Brain microvascular endothelial cell (primary cell): ENCODE measurements at regions not wholly inside any gene's neighbourhood (a gene's known extent, or its start where the extent isn't known, plus 50 kb on each side); places are given as distances from the start of the nearest gene placed in this dataset.

Experiments used
- DNase-seq: peaks from one replicate; pipeline ENCODE4 v3.0.0-alpha.2; 2020
- H3K27ac ChIP-seq: fragments of 250-450 bp; sonication (Bioruptor Pico); 2 replicates; pipeline ENCODE4 v1.5.1; 2020; ENCODE audit warnings: mild to moderate bottlenecking, moderate library complexity
- H3K27me3 ChIP-seq: fragments of 250-450 bp; sonication (Bioruptor Pico); replicated peaks from 2 replicates; pipeline ENCODE4 v1.5.1; 2020; ENCODE audit warnings: mild to moderate bottlenecking
- H3K36me3 ChIP-seq: fragments of 250-450 bp; sonication (Bioruptor Pico); replicated peaks from 2 replicates; pipeline ENCODE4 v1.5.1; 2020; ENCODE audit warnings: mild to moderate bottlenecking
- H3K4me3 ChIP-seq: 2 replicates; pipeline ENCODE4 v1.5.1; 2011; ENCODE audit warnings: low read depth, mild to moderate bottlenecking, control low read depth, low read length, moderate library complexity
- in situ Hi-C: cut with HindIII; loops from 2 replicates; pipeline ENCODE4 v1.10.0; 2017; ENCODE audit warnings: low sequenced_read_pairs, low pct_ligation_motif_present
- TF ChIP-seq, protein P1 (sequence below): IDR thresholded peaks from 2 replicates; pipeline ENCODE4 v1.5.1; 2011; ENCODE audit warnings: low read depth, mild to moderate bottlenecking, moderate library complexity, low read length, control low read depth, inconsistent platforms; ENCODE audit errors: missing control alignments

- Histone ChIP-seq H3K27ac (no peak overlapping the region), H3K36me3 (no peaks in the 10 kb centered on the region), H3K4me3 (no peak overlapping the region), H3K27me3 (no peaks in the 10 kb centered on the region)
- TF ChIP-seq, protein P1, sequence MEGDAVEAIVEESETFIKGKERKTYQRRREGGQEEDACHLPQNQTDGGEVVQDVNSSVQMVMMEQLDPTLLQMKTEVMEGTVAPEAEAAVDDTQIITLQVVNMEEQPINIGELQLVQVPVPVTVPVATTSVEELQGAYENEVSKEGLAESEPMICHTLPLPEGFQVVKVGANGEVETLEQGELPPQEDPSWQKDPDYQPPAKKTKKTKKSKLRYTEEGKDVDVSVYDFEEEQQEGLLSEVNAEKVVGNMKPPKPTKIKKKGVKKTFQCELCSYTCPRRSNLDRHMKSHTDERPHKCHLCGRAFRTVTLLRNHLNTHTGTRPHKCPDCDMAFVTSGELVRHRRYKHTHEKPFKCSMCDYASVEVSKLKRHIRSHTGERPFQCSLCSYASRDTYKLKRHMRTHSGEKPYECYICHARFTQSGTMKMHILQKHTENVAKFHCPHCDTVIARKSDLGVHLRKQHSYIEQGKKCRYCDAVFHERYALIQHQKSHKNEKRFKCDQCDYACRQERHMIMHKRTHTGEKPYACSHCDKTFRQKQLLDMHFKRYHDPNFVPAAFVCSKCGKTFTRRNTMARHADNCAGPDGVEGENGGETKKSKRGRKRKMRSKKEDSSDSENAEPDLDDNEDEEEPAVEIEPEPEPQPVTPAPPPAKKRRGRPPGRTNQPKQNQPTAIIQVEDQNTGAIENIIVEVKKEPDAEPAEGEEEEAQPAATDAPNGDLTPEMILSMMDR: no peak
- no peak for DNase-seq
- in situ Hi-C loops: no loop called here
Measured at GRCh38 chr13:76414320-76414719, 471.9 kb downstream of the KCTD12 start.

DNA sequence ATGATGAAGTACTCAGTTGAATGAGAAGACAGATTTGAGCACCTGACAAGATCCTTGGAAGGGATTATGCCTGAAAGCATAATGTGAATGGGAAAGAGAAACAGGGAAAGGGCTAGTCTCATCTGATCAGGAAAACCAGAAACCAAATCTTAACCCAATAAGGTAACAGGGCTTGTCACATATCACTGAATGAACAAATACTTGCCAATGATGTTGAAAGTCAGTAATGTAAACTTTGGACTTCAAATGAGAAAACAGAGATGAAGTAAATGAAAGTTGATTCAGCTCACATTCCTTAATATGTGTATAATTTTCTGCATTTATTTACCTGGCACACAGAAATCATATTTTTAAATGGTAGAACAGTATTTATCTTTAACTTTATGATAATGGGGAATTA, 480.0 kb downstream of the KCTD12 start:
- Histone ChIP-seq H3K27me3 (no peaks in the 10 kb centered on the region), H3K36me3 (no peaks in the 10 kb centered on the region), H3K4me3 (no peak overlapping the region), H3K27ac (no peak overlapping the region)
- in situ Hi-C loops: no loop called here
- no peak for DNase-seq
- TF ChIP-seq, protein P1: no peak

GRCh38 chr13:76398425-76398824, 487.8 kb downstream of the KCTD12 start:
- DNase-seq: peak; percentile 25
- no peaks in the 10 kb centered on the region for H3K27me3 ChIP-seq
- H3K36me3 ChIP-seq: no peaks in the 10 kb centered on the region
- H3K4me3 ChIP-seq: no peak overlapping the region
- TF ChIP-seq, protein P1: no peak
- no peak overlapping the region for H3K27ac ChIP-seq
- in situ Hi-C loops: no loop called here

GRCh38 chr13:76397413-76397812, 488.8 kb downstream of the KCTD12 start:
- no peak overlapping the region for H3K4me3 ChIP-seq
- TF ChIP-seq, protein P1: no peak
- no peaks in the 10 kb centered on the region for H3K36me3 ChIP-seq
- no peaks in the 10 kb centered on the region for H3K27me3 ChIP-seq
- no peak overlapping the region for H3K27ac ChIP-seq
- no peak for DNase-seq
- in situ Hi-C loops: no loop called here

DNA sequence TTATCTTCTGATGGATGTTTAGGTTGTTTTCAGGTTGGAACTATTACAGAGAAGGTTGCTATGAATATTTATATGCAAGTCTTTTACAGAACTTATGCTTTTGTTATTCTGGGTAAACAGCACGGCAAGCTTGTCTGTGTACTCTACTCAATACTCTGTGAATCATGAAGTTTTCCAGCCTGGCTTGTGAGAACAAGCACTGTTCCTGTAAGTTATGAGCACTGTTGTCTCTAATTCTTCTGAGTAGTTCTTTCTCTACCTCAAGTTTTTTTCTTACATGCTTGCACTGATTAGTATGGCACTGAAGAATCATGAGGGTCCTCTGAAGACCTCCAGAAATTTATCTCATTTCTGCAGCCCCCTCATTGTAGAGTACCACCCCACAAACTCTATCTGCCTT, 496.9 kb downstream of the KCTD12 start:
- H3K27me3 ChIP-seq: no peaks in the 10 kb centered on the region
- TF ChIP-seq, protein P1: no peak
- no peak overlapping the region for H3K4me3 ChIP-seq
- no peaks in the 10 kb centered on the region for H3K36me3 ChIP-seq
- DNase-seq: no peak
- no peak overlapping the region for H3K27ac ChIP-seq
- in situ Hi-C loops: no loop called here

GRCh38 chr13:76387566-76387965, 498.6 kb downstream of the KCTD12 start:
- Histone ChIP-seq H3K4me3 (no peak overlapping the region), H3K27me3 (no peaks in the 10 kb centered on the region), H3K27ac (no peak overlapping the region), H3K36me3 (no peaks in the 10 kb centered on the region)
- in situ Hi-C loops: no loop called here
- TF ChIP-seq, protein P1: no peak
- no peak for DNase-seq
